Left kidney (tissue), 1 donor: ENCODE measurements at regions not wholly inside any gene's neighbourhood (a gene's known extent, or its start where the extent isn't known, plus 50 kb on each side); places are given as distances from the start of the nearest gene placed in this dataset.
"Not testable (repeated sequence)": the region's sequence is repeated elsewhere in the genome, so short reads cannot be mapped to it uniquely, and the experiment has no call there.

Experiments
- DNase-seq: peaks from one replicate; pipeline ENCODE4 v3.0.0-alpha.2; 2013

DNA sequence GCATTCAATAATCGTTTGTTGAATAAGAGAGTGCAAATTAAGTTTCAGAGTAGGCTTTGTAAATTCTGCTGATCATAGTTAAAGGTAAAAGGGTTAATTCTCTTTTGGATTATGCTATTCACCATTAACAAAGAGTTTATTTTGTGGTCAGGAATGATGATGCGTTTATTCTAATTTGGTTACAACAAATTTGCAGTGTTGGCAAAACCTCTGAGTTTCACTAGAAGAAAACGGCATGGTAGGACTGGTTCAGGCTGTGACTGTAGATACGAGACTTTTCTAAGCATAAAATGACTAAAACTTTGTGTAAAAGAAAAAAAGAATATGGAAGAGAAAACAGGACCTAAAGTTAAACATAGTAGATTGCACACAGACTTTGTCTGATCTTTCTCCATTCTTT lies 234.7 kb downstream of the TLR4 start:
- DNase-seq = no peak

DNA sequence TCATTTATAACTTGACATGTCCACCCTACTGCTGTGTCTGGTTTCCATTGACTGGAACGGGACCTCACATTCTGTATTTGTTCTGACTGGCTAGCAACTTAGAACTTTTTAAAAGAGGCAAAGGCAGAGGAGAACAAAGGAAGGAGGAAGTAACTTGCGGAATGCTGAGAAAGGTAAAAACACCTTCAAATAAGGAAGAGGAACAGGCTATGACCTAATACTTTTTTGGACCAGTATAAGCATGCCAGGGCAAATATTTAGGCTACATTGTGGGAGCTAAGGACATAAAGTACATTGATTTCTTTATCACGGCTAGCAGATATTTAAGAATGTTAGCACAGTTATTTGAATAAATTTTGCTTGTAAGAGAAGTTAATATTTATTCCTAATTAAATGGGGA lies 240.5 kb downstream of the TLR4 start:
- DNase-seq = not testable (repeated sequence)

DNA sequence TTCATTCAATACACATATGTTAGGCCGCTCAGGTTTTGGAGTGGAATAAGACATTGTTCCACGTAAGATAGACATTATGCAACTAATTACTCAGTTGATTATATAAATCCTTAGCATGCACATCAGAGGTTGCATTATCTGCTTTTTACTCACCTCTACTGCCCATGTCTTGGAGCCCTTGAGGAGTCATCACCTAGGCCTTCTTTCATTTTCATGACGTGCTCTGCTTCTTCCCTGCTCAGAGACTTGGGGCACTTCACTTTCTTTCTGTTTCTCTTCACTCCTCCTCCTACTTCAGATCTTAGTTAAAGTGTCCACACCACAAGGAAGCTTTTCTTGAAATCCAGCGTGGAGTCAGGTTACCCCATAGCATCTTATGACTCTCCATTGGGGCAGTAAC lies 241.1 kb downstream of the TLR4 start:
- no peak for DNase-seq

DNA sequence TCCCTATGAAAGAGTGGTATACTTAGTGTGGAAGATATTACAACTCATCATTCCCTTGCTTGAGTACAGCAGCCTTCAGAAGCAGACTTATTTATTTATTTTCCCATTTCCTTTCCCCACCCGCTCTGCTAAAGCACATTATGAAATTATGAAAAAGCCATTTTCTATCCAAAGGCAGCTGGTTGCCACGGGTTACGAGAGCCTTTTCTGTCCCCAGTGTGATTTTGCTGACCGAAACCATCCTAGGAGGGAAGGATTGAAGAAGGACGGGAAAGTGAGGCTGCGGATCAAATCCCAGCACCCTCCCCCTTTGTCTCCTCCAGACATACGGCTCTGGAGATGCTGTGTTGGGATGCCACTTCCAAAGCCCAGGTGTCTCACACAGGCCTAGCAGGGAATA lies 246.9 kb downstream of the TLR4 start:
- DNase-seq = no peak

DNA sequence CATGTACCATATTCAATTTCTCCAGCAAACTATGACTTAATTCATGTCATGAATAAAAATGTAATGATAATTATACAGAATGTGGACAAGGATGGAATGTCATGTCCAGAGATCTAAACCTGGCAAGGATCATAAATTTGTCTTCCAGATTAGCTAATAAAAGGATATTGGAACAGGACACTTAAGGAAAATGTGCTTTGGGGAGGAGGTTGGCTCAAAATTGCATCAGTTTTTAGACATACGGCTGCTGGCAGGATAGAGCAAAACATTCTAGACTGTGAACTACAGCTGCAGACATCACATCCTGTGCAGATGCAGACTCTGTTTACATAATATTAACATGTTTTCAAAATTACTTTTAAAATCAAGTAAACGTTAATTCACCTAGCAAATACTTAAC lies 248.4 kb downstream of the TLR4 start:
- no peak for DNase-seq

DNA sequence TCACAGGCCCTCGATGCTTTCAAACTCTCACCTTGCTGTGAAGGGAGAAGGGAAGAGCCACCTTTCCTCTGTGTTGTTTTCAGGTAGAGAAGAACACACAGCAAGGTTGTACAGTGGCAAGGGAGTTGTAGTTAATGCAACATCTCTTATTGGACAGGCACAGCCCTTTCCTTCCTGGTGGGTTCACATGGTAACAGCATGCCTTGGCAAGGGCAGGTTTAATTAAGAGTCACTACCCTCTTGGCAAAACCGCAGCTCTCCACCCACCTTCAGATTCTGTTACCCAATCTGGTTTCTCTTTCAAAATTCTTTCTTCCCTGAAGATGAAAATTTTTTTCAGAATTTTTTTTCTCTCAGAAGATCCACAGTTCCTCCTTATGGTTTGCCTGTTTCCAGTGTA lies 253.1 kb downstream of the TLR4 start:
- no peak for DNase-seq

DNA sequence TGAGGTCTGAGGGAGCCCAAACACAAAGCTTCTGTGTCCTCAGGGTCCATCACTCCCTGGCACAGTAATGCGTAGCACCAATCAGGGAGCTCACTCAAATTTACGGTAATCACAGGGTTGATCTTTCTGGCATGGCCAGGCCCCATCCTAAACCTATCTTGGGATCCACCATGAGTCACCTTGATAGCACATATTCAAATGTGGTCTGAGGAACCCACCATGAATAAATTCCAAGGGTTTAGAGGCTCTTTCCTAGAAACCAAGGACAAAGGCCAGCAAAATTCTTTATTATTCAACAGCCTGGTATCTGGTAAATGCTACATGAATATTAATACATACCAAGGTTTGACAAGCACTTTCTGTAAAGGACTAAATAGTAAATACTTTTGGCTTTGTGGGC lies 254.5 kb downstream of the TLR4 start:
- no peak for DNase-seq

DNA sequence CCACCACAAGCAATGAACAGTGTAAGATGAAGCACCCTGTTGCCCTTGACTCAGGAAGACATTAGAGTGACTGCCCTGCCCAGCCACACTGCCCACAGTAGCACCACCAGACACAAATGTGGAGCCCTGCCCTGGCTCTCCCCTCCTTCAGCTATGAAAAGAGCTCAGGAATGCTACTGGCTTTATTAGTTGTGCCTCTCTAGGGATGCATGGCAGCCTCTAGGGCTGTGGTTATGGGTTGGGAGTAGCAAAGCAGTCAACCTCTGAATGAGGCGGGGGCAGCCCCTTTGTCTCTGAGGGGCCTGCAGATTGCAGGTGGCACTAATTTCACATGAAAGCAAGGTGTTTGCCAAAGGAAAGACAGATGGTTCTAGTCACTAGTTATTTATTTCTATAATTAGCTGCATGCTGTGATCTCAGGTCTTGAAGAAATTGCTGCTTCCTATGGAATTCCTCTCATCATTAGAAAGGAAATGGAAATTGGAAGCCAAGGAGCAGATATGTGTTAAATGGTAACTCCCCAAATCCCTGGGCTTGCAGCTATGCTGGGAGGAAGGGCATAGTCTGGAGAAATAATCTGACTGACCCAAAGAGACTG lies 259.4 kb downstream of the TLR4 start:
- DNase-seq = no peak

DNA sequence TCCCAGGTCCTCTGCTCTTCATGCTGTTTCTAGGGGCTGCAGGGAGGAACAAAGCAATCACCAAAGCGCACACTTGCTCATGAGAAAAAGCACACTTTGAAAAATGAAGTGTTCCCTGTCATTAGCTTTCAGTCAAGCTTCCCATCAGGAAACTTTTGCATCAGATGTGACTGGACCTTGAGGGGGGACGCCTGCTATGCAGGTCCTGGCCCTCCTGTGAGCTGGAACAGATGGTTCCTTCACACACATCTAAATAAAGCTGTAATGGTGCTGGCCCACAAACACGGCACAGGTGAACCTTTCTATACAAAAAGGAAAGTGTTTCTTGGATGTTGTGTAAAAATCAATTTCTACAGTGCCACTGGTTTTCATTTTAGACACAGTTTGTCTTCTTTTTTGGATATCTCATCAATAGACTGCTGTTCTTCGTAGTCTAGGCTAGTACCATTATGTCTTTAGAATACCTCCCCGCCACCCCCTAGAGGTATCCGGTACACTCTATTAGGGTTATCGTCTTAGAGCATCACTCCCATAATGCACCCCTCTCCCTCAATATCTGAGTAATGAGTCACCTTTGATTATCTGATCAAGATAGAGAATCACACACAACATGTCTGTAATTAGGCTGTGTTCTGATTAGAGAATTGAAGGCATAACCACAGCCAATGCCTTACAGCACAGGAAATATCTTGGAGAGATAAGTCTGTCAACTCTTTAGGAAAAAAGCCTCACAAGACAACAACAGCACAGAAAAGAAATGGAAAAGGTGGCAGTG lies 266.3 kb downstream of the TLR4 start:
- no peak for DNase-seq

DNA sequence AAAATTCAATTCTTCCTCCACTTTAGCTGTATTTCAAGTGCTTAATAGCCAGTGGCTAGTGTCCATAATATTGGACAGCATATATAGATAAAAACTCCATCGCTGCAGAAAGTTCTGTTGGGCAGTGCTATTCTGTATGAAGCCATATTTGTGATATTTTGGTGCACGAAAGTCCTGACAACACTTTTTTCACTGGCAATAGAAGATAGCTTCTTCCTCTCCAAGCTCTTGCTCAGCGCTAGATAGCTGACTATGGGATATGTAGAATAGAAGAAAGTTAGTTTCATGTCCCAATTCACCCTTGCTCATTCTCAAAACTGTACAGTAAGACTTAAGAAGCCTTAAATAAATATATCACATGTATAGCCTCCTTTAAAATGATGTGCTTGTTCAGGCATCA lies 269.9 kb downstream of the TLR4 start:
- DNase-seq = no peak

DNA sequence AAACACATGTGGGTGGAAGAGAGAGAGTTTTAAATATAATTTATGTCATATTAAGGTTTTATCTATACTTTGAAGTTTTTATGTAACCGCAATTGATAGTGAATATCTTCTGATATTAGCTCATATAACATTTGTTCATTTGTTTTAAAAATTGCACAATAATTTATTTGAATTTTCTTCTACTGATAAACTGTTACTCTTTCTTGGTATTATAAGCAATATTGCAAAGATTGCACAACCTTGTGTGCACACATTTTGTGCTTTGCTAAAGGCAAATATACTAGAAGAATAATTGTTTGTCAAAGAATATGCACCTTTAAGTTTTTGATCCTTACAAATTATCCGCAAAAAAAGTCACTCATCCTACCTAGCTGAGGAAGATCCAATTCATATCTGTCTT lies 275.7 kb downstream of the TLR4 start:
- no peak for DNase-seq

DNA sequence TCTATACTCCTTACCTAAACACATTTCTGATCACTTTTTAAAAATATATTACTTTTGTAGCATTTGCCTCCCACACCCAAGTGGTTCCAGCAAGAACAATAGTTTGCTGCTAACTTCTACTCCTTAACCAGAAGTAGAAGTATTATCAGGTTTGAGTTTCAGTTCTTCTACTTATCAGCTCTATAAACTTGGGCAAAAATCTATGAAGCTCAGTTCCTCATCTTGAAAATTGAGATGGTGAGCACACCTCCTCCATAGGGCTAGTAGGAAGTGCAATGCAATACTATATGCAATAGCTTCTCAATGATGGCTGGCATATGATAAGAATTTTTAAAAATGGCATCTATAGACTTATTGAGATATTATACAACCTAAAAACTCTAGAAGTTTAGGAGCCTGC lies 283.7 kb downstream of the TLR4 start:
- DNase-seq = no peak

DNA sequence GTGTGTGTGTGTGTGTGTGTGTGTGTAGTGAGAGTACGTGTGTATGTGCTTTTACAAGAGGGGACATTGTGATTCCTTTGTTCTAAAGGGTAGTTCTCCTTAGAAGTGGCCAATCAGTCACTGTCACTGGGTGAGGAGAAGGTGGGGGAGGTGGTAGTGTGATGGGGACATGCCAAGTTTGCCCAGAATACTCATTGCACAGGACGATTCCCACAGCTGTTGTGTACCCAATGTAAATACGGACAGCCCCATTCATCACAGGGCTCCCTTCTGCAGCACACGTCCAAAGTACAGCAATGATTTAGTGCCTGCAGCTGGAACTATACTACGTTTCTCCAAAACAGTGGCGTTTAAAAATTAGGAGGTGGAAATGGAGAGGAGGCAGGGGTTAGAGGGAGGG lies 287.8 kb downstream of the TLR4 start:
- peak; percentile 57 for DNase-seq

DNA sequence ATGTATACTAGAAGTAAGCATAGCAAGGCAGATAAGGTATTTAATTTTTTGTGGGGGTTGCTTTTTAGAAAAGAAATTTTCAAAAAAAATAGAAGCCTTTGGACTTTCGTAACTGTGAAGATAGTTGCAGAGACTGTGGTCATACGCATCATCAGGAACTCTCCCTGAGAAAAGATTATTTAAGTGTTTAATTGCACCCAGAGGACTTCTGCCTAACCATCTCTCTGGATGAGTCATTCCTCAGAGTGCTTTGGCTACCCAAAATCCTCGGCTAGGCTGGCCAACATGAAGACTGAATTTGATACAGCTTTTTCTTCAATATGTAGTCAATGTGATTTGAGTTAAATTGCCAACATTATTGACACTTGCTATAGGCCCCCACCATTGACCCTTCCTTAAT lies 296.4 kb downstream of the TLR4 start:
- DNase-seq = no peak

DNA sequence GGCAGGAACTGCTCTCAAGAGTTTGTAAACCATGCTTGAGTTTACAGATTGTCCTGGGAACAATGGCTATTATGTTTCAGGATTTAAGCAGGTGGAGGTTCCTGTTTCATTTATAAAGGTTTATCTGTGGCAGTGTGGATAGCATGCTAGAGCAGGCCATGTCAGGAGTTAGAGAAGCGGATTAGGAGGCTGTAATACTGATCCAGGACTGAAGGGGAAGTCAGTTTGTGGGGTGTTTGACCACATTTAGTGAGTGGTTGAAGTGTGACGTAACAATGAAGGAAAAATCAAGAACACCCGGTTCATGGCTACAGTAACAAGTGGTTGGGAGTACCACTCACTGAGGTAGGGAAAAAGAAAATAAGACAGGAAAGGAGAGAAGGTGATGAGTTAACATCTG lies 299.0 kb downstream of the TLR4 start:
- DNase-seq = no peak

DNA sequence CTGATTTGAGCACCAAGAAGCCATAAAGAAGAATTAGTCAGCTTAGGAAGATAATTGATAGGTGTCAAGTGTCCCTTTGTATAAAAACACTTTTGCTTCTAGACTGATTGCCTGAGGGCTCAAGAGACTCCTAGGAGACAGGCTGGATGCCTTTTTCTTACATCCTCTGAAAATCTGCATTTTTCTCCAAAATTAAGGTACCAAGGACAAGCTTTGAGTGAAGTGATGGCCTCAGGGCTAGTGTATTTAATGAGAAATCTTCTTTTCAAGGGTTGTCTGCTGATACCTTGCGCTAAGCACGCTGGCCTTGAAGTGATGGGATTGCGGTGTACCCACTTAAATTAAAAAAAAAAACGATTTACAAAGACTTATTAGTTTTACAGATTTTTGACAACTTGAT lies 304.0 kb downstream of the TLR4 start:
- no peak for DNase-seq

DNA sequence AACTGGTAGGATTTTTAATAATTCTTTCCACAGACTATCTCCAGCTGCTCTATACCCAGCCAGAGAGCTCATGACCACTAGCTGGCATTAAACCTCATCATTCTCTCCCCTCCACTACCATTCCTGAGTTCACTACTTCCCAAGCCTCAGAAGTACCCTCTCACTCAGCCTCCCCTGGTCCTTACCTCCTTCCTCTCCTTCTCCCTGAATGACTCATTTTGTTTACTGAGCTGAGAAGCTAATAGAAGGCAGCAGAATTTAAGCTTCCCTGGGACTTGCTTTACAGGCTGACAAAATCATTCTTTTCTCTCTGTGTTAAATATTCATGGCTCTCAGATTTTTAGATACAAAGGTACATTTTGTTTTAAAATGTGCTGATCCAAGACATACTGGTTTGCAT lies 305.4 kb downstream of the TLR4 start:
- no peak for DNase-seq

DNA sequence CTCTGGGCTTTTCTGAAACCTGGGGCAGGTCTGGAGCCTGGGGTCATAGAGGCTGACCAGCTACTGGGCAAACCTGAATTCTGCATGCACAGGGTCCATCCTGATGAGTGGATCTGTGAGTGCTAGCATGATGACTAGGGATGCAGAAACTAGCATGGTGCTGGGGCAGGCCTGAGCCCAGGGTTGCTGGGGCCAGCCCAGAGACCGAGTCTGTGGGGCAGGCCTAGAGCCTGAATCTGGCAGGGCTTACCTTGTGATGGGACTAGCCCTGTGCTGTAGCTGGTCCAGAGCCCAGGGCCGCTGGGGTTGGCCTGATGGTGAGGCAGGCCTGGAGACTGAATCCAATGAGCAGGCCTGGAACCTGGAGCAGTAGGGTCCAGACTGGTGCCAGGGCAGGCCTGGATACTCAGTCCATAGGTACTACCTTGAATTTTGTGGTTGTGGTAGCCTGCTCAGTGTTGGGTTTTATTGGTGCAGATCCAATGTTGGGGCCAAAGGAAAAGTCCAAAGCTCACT lies 313.5 kb downstream of the TLR4 start:
- no peak for DNase-seq

DNA sequence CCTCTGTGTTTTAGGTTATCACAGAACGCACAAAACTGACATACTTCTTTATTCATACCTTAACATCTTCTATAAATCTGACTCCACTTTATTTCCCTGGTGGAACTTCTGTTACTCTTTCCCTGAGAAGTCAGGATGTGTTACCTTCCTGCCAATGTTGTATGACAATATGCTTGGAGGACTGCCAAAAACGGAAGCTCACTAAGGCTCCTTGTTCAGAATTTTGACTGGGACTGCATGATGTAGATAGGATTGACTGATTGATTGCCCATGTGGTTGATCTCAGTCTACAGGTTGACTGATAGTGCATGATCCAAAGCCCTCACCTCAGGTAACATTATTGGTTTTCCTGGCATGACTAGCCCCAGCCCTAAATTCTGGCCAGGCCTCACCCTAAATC lies 319.4 kb downstream of the TLR4 start:
- DNase-seq = no peak

DNA sequence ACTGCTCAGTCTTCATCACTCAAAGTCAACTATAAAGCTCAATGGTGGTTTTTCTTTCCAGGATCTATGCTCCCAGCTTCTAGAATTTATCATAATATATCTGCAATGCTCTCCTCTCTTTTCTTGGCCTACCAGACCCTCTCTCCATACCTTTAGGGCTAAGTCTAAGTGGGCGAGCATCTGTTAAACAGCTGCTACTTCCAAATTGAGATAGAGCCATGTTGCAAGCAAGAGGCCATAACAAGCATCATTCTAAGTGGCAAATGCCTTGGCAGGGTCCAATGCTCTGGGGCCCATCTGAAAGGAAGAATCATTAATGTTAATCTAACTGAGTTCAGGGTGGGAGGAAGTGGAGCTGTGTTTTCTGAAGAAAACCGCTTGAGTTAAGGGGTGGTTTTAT lies 324.0 kb downstream of the TLR4 start:
- no peak for DNase-seq

DNA sequence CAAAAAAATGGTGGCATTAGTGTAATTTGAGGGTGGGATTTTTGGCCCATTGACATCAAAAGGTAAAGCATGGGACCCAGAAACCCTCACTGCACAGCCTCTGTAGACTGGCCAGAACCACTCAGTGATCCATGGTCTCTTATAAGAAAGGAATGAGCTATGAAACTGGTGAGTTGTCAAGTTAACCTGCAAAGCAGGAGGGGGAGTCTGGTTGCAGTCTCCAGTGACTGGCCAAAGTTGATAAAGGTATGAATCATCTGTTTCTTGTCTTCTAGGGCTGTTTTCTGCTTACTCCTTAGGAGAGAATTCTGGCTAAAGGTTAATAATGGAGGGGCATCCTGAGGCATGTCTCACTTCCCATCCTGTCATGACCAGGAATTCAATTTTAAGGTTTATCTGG lies 325.2 kb downstream of the TLR4 start:
- no peak for DNase-seq

DNA sequence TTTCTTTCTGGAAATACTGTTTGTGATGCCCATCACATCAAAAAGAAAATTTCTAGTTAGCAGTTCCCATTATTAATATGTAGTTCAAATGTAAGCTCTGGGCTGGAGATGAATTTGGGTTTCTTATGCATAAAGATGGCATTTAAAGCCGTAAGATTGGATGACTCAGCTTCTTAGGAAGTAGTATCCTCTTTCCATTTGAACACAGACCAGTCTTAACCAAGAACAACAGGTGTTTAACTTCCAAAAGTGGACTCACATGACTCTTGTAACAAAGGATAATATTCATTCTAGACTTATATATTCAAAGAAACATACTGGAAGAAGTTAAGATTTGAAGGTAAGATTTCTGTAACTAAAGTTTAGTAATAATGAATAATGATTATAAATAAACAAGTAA lies 330.5 kb downstream of the TLR4 start:
- no peak for DNase-seq

DNA sequence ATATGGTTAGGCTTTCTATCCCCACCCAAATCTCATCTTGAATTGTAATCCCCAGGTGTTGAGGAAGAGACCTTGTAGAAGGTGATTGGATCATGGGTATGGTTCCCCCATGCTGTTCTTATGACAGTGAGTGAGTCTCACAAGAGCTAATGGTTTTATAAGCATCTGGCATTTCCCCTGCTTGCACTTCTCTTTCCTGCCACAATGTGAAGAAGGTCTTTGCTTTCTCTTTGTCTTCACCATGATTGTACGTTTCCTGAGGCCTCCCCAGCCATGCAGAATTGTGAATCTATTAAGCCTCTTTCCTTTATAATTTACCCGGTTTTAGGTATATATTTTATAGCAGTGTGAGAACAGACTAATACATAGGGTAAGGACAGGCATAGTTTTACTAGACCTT lies 334.5 kb downstream of the TLR4 start:
- DNase-seq = no peak

DNA sequence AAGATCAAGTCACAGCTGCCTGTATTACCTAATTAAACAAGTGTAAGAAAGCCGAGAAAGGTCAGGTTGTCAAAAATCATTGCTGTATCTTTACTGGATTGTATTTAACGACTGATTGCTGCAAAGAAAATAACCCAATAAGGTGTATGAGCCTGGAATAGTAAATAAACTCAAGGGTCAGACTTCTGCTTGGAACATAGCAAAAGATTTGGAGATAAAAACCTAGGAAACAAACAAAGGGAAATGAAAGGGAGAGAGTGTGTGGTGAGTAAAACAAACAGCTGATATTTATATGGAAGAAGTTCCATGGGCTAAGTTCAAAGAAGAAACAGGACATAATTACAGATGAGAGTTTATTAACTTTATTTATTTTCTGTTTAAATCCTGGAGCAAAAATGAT lies 354.0 kb downstream of the TLR4 start:
- no peak for DNase-seq
